Endothelial cell (in vitro differentiated cells): ENCODE measurements at regions not wholly inside any gene's neighbourhood (a gene's known extent, or its start where the extent isn't known, plus 50 kb on each side); places are given as distances from the start of the nearest gene placed in this dataset.

ENCODE experiments used
- DNase-seq: peaks from one replicate; pipeline ENCODE4 v3.0.0; 2021; ENCODE audit warnings: low spot score
- H3K27ac Mint-ChIP-seq: one replicate; pipeline ENCODE4 v1.8.0; 2021; ENCODE audit warnings: mixed read lengths, inconsistent platforms; ENCODE audit not compliant: unreplicated experiment
- H3K27me3 Mint-ChIP-seq: one replicate; pipeline ENCODE4 v1.8.0; 2021; ENCODE audit warnings: mild to moderate bottlenecking, moderate library complexity, mixed read lengths, inconsistent platforms; ENCODE audit not compliant: unreplicated experiment
- H3K36me3 Mint-ChIP-seq: one replicate; pipeline ENCODE4 v1.8.0; 2021; ENCODE audit warnings: mild to moderate bottlenecking, low read depth, mixed read lengths, inconsistent platforms; ENCODE audit not compliant: unreplicated experiment
- H3K4me1 Mint-ChIP-seq: one replicate; pipeline ENCODE4 v1.8.0; 2021; ENCODE audit warnings: mild to moderate bottlenecking, mixed read lengths, inconsistent platforms; ENCODE audit not compliant: unreplicated experiment
- H3K4me3 Mint-ChIP-seq: one replicate; pipeline ENCODE4 v1.8.0; 2021; ENCODE audit warnings: mild to moderate bottlenecking, mixed read lengths, inconsistent platforms; ENCODE audit not compliant: unreplicated experiment
- H3K9me3 Mint-ChIP-seq: one replicate; pipeline ENCODE4 v1.8.0; 2021; ENCODE audit warnings: mixed read lengths, inconsistent platforms; ENCODE audit not compliant: unreplicated experiment
- CTCF ChIP-seq: fragments of 200-600 bp; sonication (generic); IDR thresholded peaks from one replicate; pipeline ENCODE4 v1.5.0; 2021; ENCODE audit warnings: antibody characterized with exemption; ENCODE audit not compliant: unreplicated experiment

- Mint-ChIP-seq H3K36me3 (no peaks in the 10 kb centered on the region), H3K4me3 (no peak overlapping the region), H3K9me3 (no peaks in the 10 kb centered on the region), H3K27ac (no peak overlapping the region), H3K27me3 (no peaks in the 10 kb centered on the region), H3K4me1 (no peaks in the 10 kb centered on the region)
- DNase-seq, result no peak
- no peak for TF ChIP-seq CTCF
These were observed 253.4 kb downstream of the WDR11 start for GRCh38 chr10:121104476-121105111.

DNA sequence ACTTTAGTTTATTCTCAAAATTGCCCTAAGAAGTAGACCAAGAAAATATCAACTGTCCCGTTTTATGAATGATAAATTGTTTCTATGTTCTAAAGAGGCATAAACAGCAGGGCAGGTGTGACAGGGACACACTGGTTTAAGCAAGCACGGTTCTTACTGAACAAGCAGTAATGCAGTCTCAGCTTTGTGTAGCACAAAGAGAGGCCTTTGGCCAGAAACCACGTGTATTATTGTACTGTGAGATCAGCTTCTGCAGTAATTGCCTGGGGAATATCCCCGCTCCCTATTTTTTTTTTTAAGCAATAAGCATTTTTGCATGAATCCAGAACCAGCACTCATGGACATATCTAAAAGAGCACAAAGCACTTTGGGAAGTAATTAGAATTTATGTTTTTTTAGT is 255.4 kb downstream of the WDR11 start:
- Mint-ChIP-seq H3K4me3 (no peak overlapping the region), H3K27ac (no peak overlapping the region), H3K36me3 (no peaks in the 10 kb centered on the region), H3K9me3 (no peaks in the 10 kb centered on the region), H3K27me3 (no peaks in the 10 kb centered on the region), H3K4me1 (no peaks in the 10 kb centered on the region)
- no peak for TF ChIP-seq CTCF
- no peak for DNase-seq

- Mint-ChIP-seq H3K36me3 (no peaks in the 10 kb centered on the region), H3K27me3 (no peaks in the 10 kb centered on the region), H3K9me3 (no peaks in the 10 kb centered on the region), H3K4me3 (no peak overlapping the region), H3K27ac (no peak overlapping the region), H3K4me1 (no peaks in the 10 kb centered on the region)
- DNase-seq, result no peak
- no peak for TF ChIP-seq CTCF
These were observed 256.9 kb downstream of the WDR11 start for GRCh38 chr10:121108051-121108450.

- H3K36me3 Mint-ChIP-seq, result no peaks in the 10 kb centered on the region
- no peak for TF ChIP-seq CTCF
- H3K27ac Mint-ChIP-seq, result no peak overlapping the region
- no peaks in the 10 kb centered on the region for H3K9me3 Mint-ChIP-seq
- no peaks in the 10 kb centered on the region for H3K4me1 Mint-ChIP-seq
- no peaks in the 10 kb centered on the region for H3K27me3 Mint-ChIP-seq
- no peak for DNase-seq
- H3K4me3 Mint-ChIP-seq, result no peak overlapping the region
These were observed 259.2 kb downstream of the WDR11 start for GRCh38 chr10:121110369-121110768.

GRCh38 chr10:121112136-121112535 is 261.0 kb downstream of the WDR11 start:
- Mint-ChIP-seq H3K27me3 (no peaks in the 10 kb centered on the region), H3K9me3 (no peaks in the 10 kb centered on the region), H3K27ac (no peak overlapping the region), H3K4me1 (no peaks in the 10 kb centered on the region), H3K4me3 (no peak overlapping the region), H3K36me3 (no peaks in the 10 kb centered on the region)
- DNase-seq, result no peak
- no peak for TF ChIP-seq CTCF
